Activated CD4-positive, alpha-beta T cell treated with anti-CD3 and anti-CD28 coated beads for 36 hours (primary cell): ENCODE measurements at regions not wholly inside any gene's neighbourhood (a gene's known extent, or its start where the extent isn't known, plus 50 kb on each side); places are given as distances from the start of the nearest gene placed in this dataset.

ENCODE experiments used
- ATAC-seq: fragments of 200-7000 bp; cut with Tn5 transposase; one replicate; pipeline ENCODE4 v1.10.0; 2021; ENCODE audit warnings: mild to moderate bottlenecking, moderate library complexity
- CTCF ChIA-PET: fragments of 350-600 bp; sonication (Branson Sonifier 250); formaldehyde crosslinking; loops from one replicate; lab custom pipeline; 2021; ENCODE audit warnings: antibody characterized with exemption; lab: Charles Lee
- POLR2A ChIA-PET: fragments of 350-600 bp; sonication (Branson Sonifier 250); formaldehyde crosslinking; loops from one replicate; lab custom pipeline; 2021; ENCODE audit warnings: antibody characterized with exemption, inconsistent platforms; lab: Charles Lee
- DNase-seq: peaks from one replicate; pipeline ENCODE4 v3.0.0-alpha.2; 2020
- H3K27ac Mint-ChIP-seq: one replicate; pipeline ENCODE4 v1.8.0; 2021; ENCODE audit warnings: mixed read lengths
- H3K27me3 Mint-ChIP-seq: one replicate; pipeline ENCODE4 v1.8.0; 2021; ENCODE audit warnings: mixed read lengths
- H3K36me3 Mint-ChIP-seq: one replicate; pipeline ENCODE4 v1.8.0; 2021; ENCODE audit warnings: low read depth, mixed read lengths
- H3K4me1 Mint-ChIP-seq: one replicate; pipeline ENCODE4 v1.8.0; 2021; ENCODE audit warnings: mixed read lengths
- H3K4me3 Mint-ChIP-seq: one replicate; pipeline ENCODE4 v1.8.0; 2021; ENCODE audit warnings: mild to moderate bottlenecking, moderate library complexity, mixed read lengths
- H3K9me3 Mint-ChIP-seq: one replicate; pipeline ENCODE4 v1.8.0; 2021; ENCODE audit warnings: low read depth, mixed read lengths
- intact Hi-C, 2 experiments: fragments of 100-400 bp; cut with DNase I in 1 of 2; cut with micrococcal nuclease in 1 of 2; formaldehyde crosslinking; loops; one replicate each; pipeline versions ENCODE4 v1.14.2 to v1.15.1; 2022 to 2024; cut with DNase I, micrococcal nuclease

- H3K9me3 Mint-ChIP-seq = peaks cover 23% of the 10 kb centered on the region
- H3K4me1 Mint-ChIP-seq = no peaks in the 10 kb centered on the region
- ChIA-PET CTCF (interaction anchor here (0.6 kb wide), 1 partner anchor 792 kb away, joined by 3 read pairs; no protein-coding TSS in a partner anchor), POLR2A (no interaction called here)
- no peak overlapping the region for H3K4me3 Mint-ChIP-seq
- no peaks in the 10 kb centered on the region for H3K27me3 Mint-ChIP-seq
- no peak for DNase-seq
- H3K27ac Mint-ChIP-seq = no peak overlapping the region
- ATAC-seq = no peak
- H3K36me3 Mint-ChIP-seq = no peaks in the 10 kb centered on the region
- intact Hi-C loops = no loop called here
Measured at GRCh38 chr3:80141557-80141956, 373.8 kb upstream of the ROBO1 start.

GRCh38 chr3:80116281-80116680 lies 348.5 kb upstream of the ROBO1 start:
- no peak for ATAC-seq
- Mint-ChIP-seq H3K36me3 (no peaks in the 10 kb centered on the region), H3K9me3 (peaks cover 10% of the 10 kb centered on the region), H3K4me1 (no peaks in the 10 kb centered on the region), H3K27me3 (no peaks in the 10 kb centered on the region), H3K27ac (no peak overlapping the region), H3K4me3 (no peak overlapping the region)
- intact Hi-C loops = no loop called here
- DNase-seq = no peak
- POLR2A ChIA-PET = no interaction called here
- CTCF ChIA-PET = no interaction called here

DNA sequence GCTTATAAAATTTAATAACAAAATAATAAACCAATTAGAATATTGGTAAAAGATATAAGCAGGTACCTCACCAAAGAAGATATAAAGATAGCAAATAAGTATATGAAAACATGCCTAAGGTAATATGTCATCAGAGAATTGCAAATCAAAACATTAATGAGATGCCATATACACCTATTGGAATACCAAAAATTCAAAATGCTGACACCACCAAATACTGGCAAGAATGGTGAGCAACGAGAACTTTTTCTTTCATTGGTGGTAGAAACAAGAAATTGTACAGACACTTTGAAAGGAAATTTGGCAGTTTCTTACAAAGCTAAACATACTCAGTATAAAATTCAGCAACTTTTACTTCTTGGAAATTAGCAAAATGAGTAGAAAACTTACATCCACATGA lies 346.9 kb upstream of the ROBO1 start:
- H3K9me3 Mint-ChIP-seq = peaks cover 5% of the 10 kb centered on the region

GRCh38 chr3:80113331-80113730 lies 345.5 kb upstream of the ROBO1 start:
- ChIA-PET CTCF (interaction anchor here (1.1 kb wide), 1 partner anchor 9 kb away, joined by 3 read pairs; no protein-coding TSS in a partner anchor), POLR2A (no interaction called here)
- Mint-ChIP-seq H3K4me1 (no peaks in the 10 kb centered on the region), H3K27me3 (no peaks in the 10 kb centered on the region), H3K27ac (no peak overlapping the region), H3K4me3 (no peak overlapping the region), H3K36me3 (no peaks in the 10 kb centered on the region), H3K9me3 (peaks cover 3% of the 10 kb centered on the region)
- ATAC-seq = no peak
- DNase-seq = no peak
- intact Hi-C loops = no loop called here

More for the DNA sequence above, 346.9 kb upstream of the ROBO1 start:
- no peaks in the 10 kb centered on the region for H3K36me3 Mint-ChIP-seq
- no peak for ATAC-seq
- H3K4me1 Mint-ChIP-seq = no peaks in the 10 kb centered on the region
- no peaks in the 10 kb centered on the region for H3K27me3 Mint-ChIP-seq
- H3K27ac Mint-ChIP-seq = no peak overlapping the region
- no peak for DNase-seq
- no peak overlapping the region for H3K4me3 Mint-ChIP-seq
- intact Hi-C loops = no loop called here
- CTCF ChIA-PET = no interaction called here
- POLR2A ChIA-PET = no interaction called here

GRCh38 chr3:80099559-80100066 lies 331.8 kb upstream of the ROBO1 start:
- Mint-ChIP-seq H3K36me3 (no peaks in the 10 kb centered on the region), H3K4me3 (no peak overlapping the region), H3K9me3 (no peaks in the 10 kb centered on the region), H3K27ac (no peak overlapping the region), H3K27me3 (no peaks in the 10 kb centered on the region), H3K4me1 (no peaks in the 10 kb centered on the region)
- ChIA-PET POLR2A (no interaction called here), CTCF (no interaction called here)
- intact Hi-C loops = no loop called here
- no peak for ATAC-seq
- no peak for DNase-seq

GRCh38 chr3:80097674-80098073 lies 329.9 kb upstream of the ROBO1 start:
- Mint-ChIP-seq H3K4me1 (no peaks in the 10 kb centered on the region), H3K9me3 (no peaks in the 10 kb centered on the region), H3K4me3 (no peak overlapping the region), H3K27ac (no peak overlapping the region), H3K36me3 (no peaks in the 10 kb centered on the region), H3K27me3 (no peaks in the 10 kb centered on the region)
- POLR2A ChIA-PET = no interaction called here
- intact Hi-C loops = no loop called here
- CTCF ChIA-PET = no interaction called here
- DNase-seq (no peak), ATAC-seq (no peak)

DNA sequence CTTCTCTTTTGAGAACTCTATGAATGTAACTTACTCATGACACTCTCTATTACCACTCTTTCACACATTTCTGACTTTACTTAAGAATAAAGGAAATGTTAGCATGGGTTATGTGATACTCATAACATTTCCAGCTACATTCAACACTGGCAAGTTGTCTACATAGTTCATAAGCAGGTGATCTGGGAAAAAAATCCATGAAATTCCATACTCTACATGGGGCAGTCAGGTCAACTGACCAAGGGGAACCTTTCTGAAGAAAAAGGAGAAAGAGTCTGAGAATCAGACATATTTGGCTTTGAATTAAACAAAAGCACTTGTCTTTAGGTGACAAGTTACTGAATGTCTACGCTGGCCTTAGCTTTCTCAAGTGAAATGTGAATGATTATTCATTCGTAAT lies 329.1 kb upstream of the ROBO1 start:
- H3K4me3 Mint-ChIP-seq = no peak overlapping the region
- no peaks in the 10 kb centered on the region for H3K9me3 Mint-ChIP-seq
- no peak for DNase-seq
- no peaks in the 10 kb centered on the region for H3K4me1 Mint-ChIP-seq
- CTCF ChIA-PET = no interaction called here
- POLR2A ChIA-PET = no interaction called here
- ATAC-seq = no peak
- no peaks in the 10 kb centered on the region for H3K27me3 Mint-ChIP-seq
- H3K27ac Mint-ChIP-seq = no peak overlapping the region
- intact Hi-C loops = no loop called here
- H3K36me3 Mint-ChIP-seq = no peaks in the 10 kb centered on the region

GRCh38 chr3:80094589-80094988 lies 326.8 kb upstream of the ROBO1 start:
- Mint-ChIP-seq H3K36me3 (no peaks in the 10 kb centered on the region), H3K9me3 (no peaks in the 10 kb centered on the region), H3K4me3 (no peak overlapping the region), H3K4me1 (no peaks in the 10 kb centered on the region), H3K27me3 (no peaks in the 10 kb centered on the region), H3K27ac (no peak overlapping the region)
- intact Hi-C loops = no loop called here
- no peak for ATAC-seq
- CTCF ChIA-PET = no interaction called here
- POLR2A ChIA-PET = no interaction called here
- no peak for DNase-seq

- CTCF ChIA-PET = no interaction called here
- H3K9me3 Mint-ChIP-seq = peaks cover 8% of the 10 kb centered on the region
- H3K27me3 Mint-ChIP-seq = no peaks in the 10 kb centered on the region
- no peaks in the 10 kb centered on the region for H3K4me1 Mint-ChIP-seq
- ATAC-seq (no peak), DNase-seq (no peak)
- POLR2A ChIA-PET = no interaction called here
- no peak overlapping the region for H3K27ac Mint-ChIP-seq
- H3K36me3 Mint-ChIP-seq = no peaks in the 10 kb centered on the region
- H3K4me3 Mint-ChIP-seq = no peak overlapping the region
- intact Hi-C loops = no loop called here
Measured at GRCh38 chr3:80087767-80088166, 320.0 kb upstream of the ROBO1 start.

DNA sequence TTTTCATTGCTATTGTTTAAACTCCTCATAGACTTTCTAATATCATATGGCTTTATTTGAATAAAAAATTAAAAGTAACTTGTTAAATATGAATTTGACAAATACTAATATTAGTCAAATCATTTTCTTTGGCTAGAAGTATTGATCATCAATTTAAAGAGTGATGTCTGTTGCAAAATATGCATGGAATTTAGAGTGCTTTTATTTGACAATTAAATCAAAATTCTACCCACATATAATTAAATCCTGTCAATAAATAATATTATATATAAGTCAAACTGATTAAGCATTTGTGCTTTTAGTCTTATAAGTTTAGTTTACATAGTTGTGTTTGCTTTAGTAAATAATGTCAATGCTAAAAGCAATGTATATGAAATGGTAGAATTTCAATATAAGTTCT lies 318.6 kb upstream of the ROBO1 start:
- H3K9me3 Mint-ChIP-seq = peaks cover 10% of the 10 kb centered on the region
- no peak for DNase-seq
- H3K27ac Mint-ChIP-seq = no peak overlapping the region
- ATAC-seq = no peak
- no peaks in the 10 kb centered on the region for H3K4me1 Mint-ChIP-seq
- no peaks in the 10 kb centered on the region for H3K36me3 Mint-ChIP-seq
- no peaks in the 10 kb centered on the region for H3K27me3 Mint-ChIP-seq
- intact Hi-C loops = no loop called here
- no peak overlapping the region for H3K4me3 Mint-ChIP-seq
- ChIA-PET CTCF (no interaction called here), POLR2A (no interaction called here)

GRCh38 chr3:80079886-80080285 lies 312.1 kb upstream of the ROBO1 start:
- ATAC-seq = no peak
- Mint-ChIP-seq H3K36me3 (no peaks in the 10 kb centered on the region), H3K27ac (no peak overlapping the region), H3K9me3 (peaks cover 19% of the 10 kb centered on the region), H3K27me3 (no peaks in the 10 kb centered on the region), H3K4me1 (no peaks in the 10 kb centered on the region), H3K4me3 (no peak overlapping the region)
- DNase-seq = no peak
- ChIA-PET CTCF (no interaction called here), POLR2A (no interaction called here)
- intact Hi-C loops = no loop called here

GRCh38 chr3:80068459-80068858 lies 300.7 kb upstream of the ROBO1 start:
- POLR2A ChIA-PET = no interaction called here
- Mint-ChIP-seq H3K36me3 (no peaks in the 10 kb centered on the region), H3K4me1 (no peaks in the 10 kb centered on the region), H3K4me3 (no peak overlapping the region), H3K27me3 (no peaks in the 10 kb centered on the region), H3K27ac (no peak overlapping the region), H3K9me3 (peaks cover 10% of the 10 kb centered on the region)
- CTCF ChIA-PET = no interaction called here
- intact Hi-C loops = no loop called here
- DNase-seq = no peak
- ATAC-seq = no peak

GRCh38 chr3:80063535-80063934 lies 295.7 kb upstream of the ROBO1 start:
- no peak for DNase-seq
- no peak for ATAC-seq
- H3K27me3 Mint-ChIP-seq = no peaks in the 10 kb centered on the region
- ChIA-PET CTCF (no interaction called here), POLR2A (no interaction called here)
- H3K9me3 Mint-ChIP-seq = peaks cover 11% of the 10 kb centered on the region
- intact Hi-C loops = no loop called here
- no peaks in the 10 kb centered on the region for H3K36me3 Mint-ChIP-seq
- H3K27ac Mint-ChIP-seq = no peak overlapping the region
- no peak overlapping the region for H3K4me3 Mint-ChIP-seq
- H3K4me1 Mint-ChIP-seq = no peaks in the 10 kb centered on the region
